MM.1S (cell line): ENCODE measurements at regions not wholly inside any gene's neighbourhood (a gene's known extent, or its start where the extent isn't known, plus 50 kb on each side); places are given as distances from the start of the nearest gene placed in this dataset.

Experiments
- DNase-seq: peaks from one replicate; pipeline ENCODE4 v3.0.0-alpha.2; 2015
- H2AFZ ChIP-seq: fragments of 300-600 bp; sonication (generic); 2 replicates; pipeline ENCODE4 v1.6.0; 2016; ENCODE audit warnings: antibody characterized with exemption, low read length
- H3F3A ChIP-seq: fragments of 300-600 bp; sonication (generic); 2 replicates; pipeline ENCODE4 v1.6.1; 2016; ENCODE audit warnings: mild to moderate bottlenecking, antibody characterized with exemption, low read length, moderate library complexity, mixed read lengths; ENCODE audit not compliant: insufficient read depth
- H3K27ac ChIP-seq: fragments of 300-600 bp; sonication (generic); 2 replicates; pipeline ENCODE4 v1.5.1; 2016; ENCODE audit warnings: mild to moderate bottlenecking, low read length
- H3K27me3 ChIP-seq: fragments of 300-600 bp; sonication (generic); replicated peaks from 2 replicates; pipeline ENCODE4 v1.6.0; 2016; ENCODE audit warnings: low read length; ENCODE audit not compliant: insufficient read depth
- H3K36me3 ChIP-seq: fragments of 300-600 bp; sonication (generic); replicated peaks from 2 replicates; pipeline ENCODE4 v1.6.1; 2016; ENCODE audit warnings: mild to moderate bottlenecking, low read length, mixed read lengths; ENCODE audit not compliant: insufficient read depth
- H3K4me1 ChIP-seq: fragments of 300-600 bp; sonication (generic); 2 replicates; pipeline ENCODE4 v1.6.1; 2016; ENCODE audit warnings: low read length, mixed read lengths
- H3K4me2 ChIP-seq: fragments of 300-600 bp; sonication (generic); 2 replicates; pipeline ENCODE4 v1.6.0; 2016; ENCODE audit warnings: low read depth, low read length
- H3K4me3 ChIP-seq: fragments of 300-600 bp; sonication (generic); 2 replicates; pipeline ENCODE4 v1.5.1; 2016; ENCODE audit warnings: low read length, mixed read lengths
- H3K79me2 ChIP-seq: fragments of 300-600 bp; sonication (generic); 2 replicates; pipeline ENCODE4 v1.6.1; 2016; ENCODE audit warnings: mixed run types, low read length, mixed read lengths
- H3K9ac ChIP-seq: fragments of 300-600 bp; sonication (generic); 2 replicates; pipeline ENCODE4 v1.6.1; 2016; ENCODE audit warnings: low read length, mixed read lengths
- H3K9me2 ChIP-seq: fragments of 300-600 bp; sonication (generic); replicated peaks from 2 replicates; pipeline ENCODE4 v1.6.1; 2016; ENCODE audit warnings: mild to moderate bottlenecking, low read length, mixed read lengths; ENCODE audit not compliant: insufficient read depth
- H3K9me3 ChIP-seq: fragments of 300-600 bp; sonication (generic); replicated peaks from 2 replicates; pipeline ENCODE4 v1.6.1; 2016; ENCODE audit warnings: mild to moderate bottlenecking, low read length, mixed read lengths; ENCODE audit not compliant: insufficient read depth
- H4K20me1 ChIP-seq: fragments of 300-600 bp; sonication (generic); 2 replicates; pipeline ENCODE4 v1.6.1; 2016; ENCODE audit warnings: mild to moderate bottlenecking, low read length, moderate library complexity, mixed read lengths; ENCODE audit not compliant: insufficient read depth
- CTCF ChIP-seq: fragments of 300-600 bp; sonication (generic); IDR thresholded peaks from 2 replicates; pipeline ENCODE4 v1.5.1; 2016; ENCODE audit warnings: antibody characterized with exemption, low read length, mixed read lengths
- EZH2 ChIP-seq: fragments of 300-600 bp; sonication (generic); optimal IDR thresholded peaks from 2 replicates; pipeline ENCODE3; 2017; ENCODE audit warnings: low read depth, mild to moderate bottlenecking, antibody characterized with exemption, low read length, mixed read lengths
- EZH2phosphoT487 ChIP-seq: fragments of 300-600 bp; sonication (generic); IDR thresholded peaks from 2 replicates; pipeline ENCODE4 v1.6.1; 2018; ENCODE audit warnings: antibody characterized with exemption, low read length

DNA sequence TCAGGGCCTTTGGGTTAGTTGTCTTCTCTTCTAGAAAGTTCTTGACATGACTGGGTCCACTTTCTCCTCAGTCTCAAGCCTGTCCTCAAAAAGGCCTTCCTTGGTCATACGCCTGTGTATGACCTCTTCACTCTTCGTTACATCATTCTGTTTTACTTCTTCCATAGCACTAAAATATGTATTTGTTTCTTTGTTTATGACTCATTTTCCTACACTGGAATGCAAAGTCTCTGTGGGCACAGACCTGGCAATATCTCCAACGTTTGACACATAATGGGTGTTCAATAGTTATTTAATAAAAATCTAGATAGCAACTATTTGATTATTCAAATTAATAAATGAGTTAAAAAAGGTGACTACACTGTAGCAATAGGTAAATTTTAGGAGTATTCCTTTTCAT is 85.1 kb downstream of the YIPF5 start:
- Histone ChIP-seq H3K79me2 (no peaks in the 10 kb centered on the region), H3K27ac (no peak overlapping the region), H3K4me2 (no peak overlapping the region), H3K9ac (no peak overlapping the region), H3K27me3 (no peaks in the 10 kb centered on the region), H2AFZ (no peak overlapping the region), H4K20me1 (no peaks in the 10 kb centered on the region), H3K36me3 (no peaks in the 10 kb centered on the region), H3K4me3 (no peak overlapping the region), H3K9me2 (no peaks in the 10 kb centered on the region), H3F3A (no peaks in the 10 kb centered on the region), H3K4me1 (no peaks in the 10 kb centered on the region), H3K9me3 (no peaks in the 10 kb centered on the region)
- DNase-seq = no peak
- TF ChIP-seq CTCF = no peak

GRCh38 chr5:144086295-144086694 is 84.2 kb downstream of the YIPF5 start:
- H3K27me3 ChIP-seq = no peaks in the 10 kb centered on the region
- no peaks in the 10 kb centered on the region for H3K9me2 ChIP-seq
- H3K79me2 ChIP-seq = no peaks in the 10 kb centered on the region
- H3K27ac ChIP-seq = no peak overlapping the region
- H3K9ac ChIP-seq = no peak overlapping the region
- DNase-seq = no peak
- no peaks in the 10 kb centered on the region for H3K4me1 ChIP-seq
- no peaks in the 10 kb centered on the region for H3K9me3 ChIP-seq
- TF ChIP-seq EZH2phosphoT487 = no peak
- TF ChIP-seq CTCF = no peak
- no peak for TF ChIP-seq EZH2
- no peaks in the 10 kb centered on the region for H3F3A ChIP-seq
- no peaks in the 10 kb centered on the region for H4K20me1 ChIP-seq
- H2AFZ ChIP-seq = no peak overlapping the region
- H3K4me3 ChIP-seq = no peak overlapping the region
- no peak overlapping the region for H3K4me2 ChIP-seq
- no peaks in the 10 kb centered on the region for H3K36me3 ChIP-seq

DNA sequence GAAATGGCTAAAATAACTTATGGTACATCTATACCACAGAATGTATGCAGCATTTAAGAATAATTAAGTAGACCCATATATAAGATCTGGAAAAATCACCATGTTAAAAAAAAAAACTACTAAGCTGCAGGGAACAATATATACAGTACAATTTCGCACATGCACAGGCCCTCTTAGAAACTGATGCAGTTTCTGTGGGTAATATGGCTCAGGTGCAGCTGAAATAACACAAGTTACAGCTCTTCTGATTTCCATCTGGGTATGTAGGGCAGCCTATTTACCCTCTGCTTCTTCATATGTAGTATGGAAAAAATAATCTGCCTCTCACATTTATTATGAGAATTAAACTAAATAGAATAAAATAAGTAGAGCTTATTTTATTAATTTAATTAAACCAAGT is 82.9 kb downstream of the YIPF5 start:
- H3K9me2 ChIP-seq = no peaks in the 10 kb centered on the region
- no peak for DNase-seq
- H3K9me3 ChIP-seq = no peaks in the 10 kb centered on the region
- H2AFZ ChIP-seq = no peak overlapping the region
- H3K4me2 ChIP-seq = no peak overlapping the region
- no peaks in the 10 kb centered on the region for H3K79me2 ChIP-seq
- no peaks in the 10 kb centered on the region for H3K36me3 ChIP-seq
- no peaks in the 10 kb centered on the region for H3K4me1 ChIP-seq
- H3K4me3 ChIP-seq = no peak overlapping the region
- H3F3A ChIP-seq = no peaks in the 10 kb centered on the region
- H4K20me1 ChIP-seq = no peaks in the 10 kb centered on the region
- TF ChIP-seq CTCF = no peak
- TF ChIP-seq EZH2phosphoT487 = no peak
- TF ChIP-seq EZH2 = no peak
- no peaks in the 10 kb centered on the region for H3K27me3 ChIP-seq
- no peak overlapping the region for H3K27ac ChIP-seq
- H3K9ac ChIP-seq = no peak overlapping the region
